Liver (tissue), 8 donors: ENCODE measurements at regions not wholly inside any gene's neighbourhood (a gene's known extent, or its start where the extent isn't known, plus 50 kb on each side); places are given as distances from the start of the nearest gene placed in this dataset.

Source experiments
- DNase-seq: peaks from one replicate; pipeline ENCODE4 v3.0.0-alpha.2; 2017; ENCODE audit warnings: low spot score
- H3K27ac ChIP-seq, 2 donors: one replicate each; pipeline ENCODE4 v1.7.0; 2013; ENCODE audit warnings: inconsistent platforms in 2 of 2, low read length in 2 of 2, control low read depth in 1 of 2, low read depth in 1 of 2, mild to moderate bottlenecking in 1 of 2
- H3K27me3 ChIP-seq, 4 donors: one replicate each; pipeline versions ENCODE4 v1.6.1 to v1.7.0; 2013; ENCODE audit warnings: low read length in 3 of 4, inconsistent platforms in 1 of 4, mild to moderate bottlenecking in 1 of 4, moderate library complexity in 1 of 4; ENCODE audit not compliant: control insufficient read depth in 4 of 4, insufficient read depth in 4 of 4
- H3K36me3 ChIP-seq, 4 donors: one replicate each; pipeline versions ENCODE4 v1.6.1 to v1.7.0; 2013; ENCODE audit warnings: low read length in 3 of 4, mild to moderate bottlenecking in 3 of 4, low read depth in 1 of 4, moderate library complexity in 1 of 4; ENCODE audit not compliant: control insufficient read depth in 4 of 4, insufficient read depth in 3 of 4
- H3K4me1 ChIP-seq, 4 donors: one replicate each; pipeline versions ENCODE4 v1.6.1 to v1.7.0; 2013; ENCODE audit warnings: low read length in 3 of 4, mild to moderate bottlenecking in 3 of 4, moderate library complexity in 1 of 4; ENCODE audit not compliant: control insufficient read depth in 4 of 4, insufficient read depth in 4 of 4
- H3K4me3 ChIP-seq, 3 donors: one replicate each; pipeline versions ENCODE4 v1.6.1 to v1.7.0; 2013; ENCODE audit warnings: low read length in 3 of 3, control low read depth in 1 of 3, low read depth in 1 of 3, mild to moderate bottlenecking in 1 of 3
- H3K9ac ChIP-seq, 2 donors: one replicate each; pipeline ENCODE4 v1.7.0; 2013; ENCODE audit warnings: low read length in 2 of 2, mild to moderate bottlenecking in 2 of 2, moderate library complexity in 2 of 2, control low read depth in 1 of 2, low read depth in 1 of 2
- H3K9me3 ChIP-seq, 4 donors: one replicate each; pipeline versions ENCODE4 v1.6.1 to v1.7.0; 2013; ENCODE audit warnings: low read length in 3 of 4; ENCODE audit not compliant: control insufficient read depth in 4 of 4
- ATF3 ChIP-seq: IDR thresholded peaks from 2 replicates; pipeline ENCODE4 v1.6.1; 2016; ENCODE audit warnings: antibody characterized with exemption
- CTCF ChIP-seq: fragments of 150-350 bp; IDR thresholded peaks from 2 replicates; pipeline ENCODE4 v1.5.1; 2017; ENCODE audit warnings: improper control_type of control experiment, low read depth, low read length; ENCODE audit not compliant: missing input control
- EGR1 ChIP-seq, 2 donors: IDR thresholded peaks; 2 replicates each; pipeline ENCODE4 v1.6.1; 2016 to 2018; ENCODE audit warnings: antibody characterized with exemption in 2 of 2, low read depth in 2 of 2
- FOXA1 ChIP-seq: IDR thresholded peaks from 2 replicates; pipeline ENCODE4 v1.6.1; 2016; ENCODE audit warnings: antibody characterized with exemption
- FOXA2 ChIP-seq: IDR thresholded peaks from 2 replicates; pipeline ENCODE4 v1.6.1; 2016; ENCODE audit warnings: antibody characterized with exemption
- GABPA ChIP-seq, 2 donors: IDR thresholded peaks in 1 of 2; conservative IDR thresholded peaks in 1 of 2; 2 replicates each; pipeline ENCODE4 v1.6.1; 2016; ENCODE audit warnings: antibody characterized with exemption in 2 of 2, mild to moderate bottlenecking in 1 of 2, moderate library complexity in 1 of 2
- HNF4A ChIP-seq, 2 donors: conservative IDR thresholded peaks; 2 replicates each; pipeline ENCODE4 v1.6.1; 2016; ENCODE audit warnings: antibody characterized with exemption in 2 of 2, mild to moderate bottlenecking in 2 of 2
- HNF4G ChIP-seq: IDR thresholded peaks from 2 replicates; pipeline ENCODE4 v1.6.1; 2016; ENCODE audit warnings: antibody characterized with exemption
- JUND ChIP-seq, 2 donors: IDR thresholded peaks; 2 replicates each; pipeline ENCODE4 v1.6.1; 2016; ENCODE audit warnings: antibody characterized with exemption in 2 of 2
- MAX ChIP-seq: IDR thresholded peaks from 2 replicates; pipeline ENCODE4 v1.6.1; 2016; ENCODE audit warnings: antibody characterized with exemption
- NR2F2 ChIP-seq: IDR thresholded peaks from 2 replicates; pipeline ENCODE4 v1.6.1; 2016; ENCODE audit warnings: antibody characterized with exemption
- RAD21 ChIP-seq, 2 donors: IDR thresholded peaks; 2 replicates each; pipeline ENCODE4 v1.6.1; 2016; ENCODE audit warnings: antibody characterized with exemption in 2 of 2, mild to moderate bottlenecking in 2 of 2
- REST ChIP-seq: IDR thresholded peaks from 2 replicates; pipeline ENCODE4 v1.6.1; 2016; ENCODE audit warnings: antibody characterized with exemption, mild to moderate bottlenecking
- RXRA ChIP-seq, 2 donors: IDR thresholded peaks; 2 replicates each; pipeline ENCODE4 v1.6.1; 2017 to 2018; ENCODE audit warnings: antibody characterized with exemption in 2 of 2, mild to moderate bottlenecking in 1 of 2
- SP1 ChIP-seq: IDR thresholded peaks from 2 replicates; pipeline ENCODE4 v1.6.1; 2018; ENCODE audit warnings: antibody characterized with exemption, mild to moderate bottlenecking
- TAF1 ChIP-seq: conservative IDR thresholded peaks from 2 replicates; pipeline ENCODE4 v1.6.1; 2016; ENCODE audit warnings: antibody characterized with exemption, mild to moderate bottlenecking
- YY1 ChIP-seq: IDR thresholded peaks from 2 replicates; pipeline ENCODE4 v1.6.1; 2016; ENCODE audit warnings: antibody characterized with exemption, mild to moderate bottlenecking
- ZBTB33 ChIP-seq: IDR thresholded peaks from 2 replicates; pipeline ENCODE4 v1.6.1; 2016; ENCODE audit warnings: antibody characterized with exemption
- WGBS: extraction: QIAGEN DNeasy Blood & Tissue Kit; methylation state at CpG from one replicate; pipeline ENCODE4 v1.1.7; 2013; 5-methylcytosine and 5-hydroxymethylcytosine counted together
- donor health status: healthy.
- donor health status: healthy.
- donor health status: healthy.
- donor health status: healthy.
- donor health status: healthy.

GRCh38 chr16:54590836-54591235 is 304.2 kb upstream of the IRX3 start:
- no peaks in the 10 kb centered on the region for H3K4me1 ChIP-seq
- H3K9me3 ChIP-seq = no peaks in the 10 kb centered on the region
- no peak overlapping the region for H3K4me3 ChIP-seq
- H3K9ac ChIP-seq = no peak overlapping the region
- TF ChIP-seq SP1 (no peak), JUND (IDR thresholded peaks at IDR 0.05) (no peak), ATF3 (no peak), CTCF (no peak), YY1 (no peak), TAF1 (no peak), HNF4A (conservative IDR thresholded peaks at IDR 0.05) (no peak), FOXA2 (no peak), ZBTB33 (no peak), MAX (no peak), REST (no peak), HNF4G (no peak), RAD21 (IDR thresholded peaks at IDR 0.05) (no peak), GABPA (IDR thresholded peaks at IDR 0.05 in 1 of 2, conservative IDR thresholded peaks at IDR 0.05 in 1 of 2) (no peak), EGR1 (IDR thresholded peaks at IDR 0.05; ENCODE audit: low read depth in 2 of 2) (no peak), FOXA1 (no peak), RXRA (IDR thresholded peaks at IDR 0.05) (no peak), NR2F2 (no peak)
- no peak overlapping the region for H3K27ac ChIP-seq
- H3K27me3 ChIP-seq = peaks cover 0 to 6% (median under 1%) of the 10 kb centered on the region in 4 donors
- no peak for DNase-seq
- 74% methylated on average over 4 of the region's 4 CpGs for WGBS
- no peaks in the 10 kb centered on the region for H3K36me3 ChIP-seq
